ENCODE measurements at regions not wholly inside any gene's neighbourhood (a gene's known extent, or its start where the extent isn't known, plus 50 kb on each side); places are given as distances from the start of the nearest gene placed in this dataset.

GRCh38 chrX:121782976-121783375 is 735.6 kb downstream of the GLUD2 start:
- DNase-seq (ENCODE audit: low spot score) = no peak
- TF ChIP-seq, protein P1, sequence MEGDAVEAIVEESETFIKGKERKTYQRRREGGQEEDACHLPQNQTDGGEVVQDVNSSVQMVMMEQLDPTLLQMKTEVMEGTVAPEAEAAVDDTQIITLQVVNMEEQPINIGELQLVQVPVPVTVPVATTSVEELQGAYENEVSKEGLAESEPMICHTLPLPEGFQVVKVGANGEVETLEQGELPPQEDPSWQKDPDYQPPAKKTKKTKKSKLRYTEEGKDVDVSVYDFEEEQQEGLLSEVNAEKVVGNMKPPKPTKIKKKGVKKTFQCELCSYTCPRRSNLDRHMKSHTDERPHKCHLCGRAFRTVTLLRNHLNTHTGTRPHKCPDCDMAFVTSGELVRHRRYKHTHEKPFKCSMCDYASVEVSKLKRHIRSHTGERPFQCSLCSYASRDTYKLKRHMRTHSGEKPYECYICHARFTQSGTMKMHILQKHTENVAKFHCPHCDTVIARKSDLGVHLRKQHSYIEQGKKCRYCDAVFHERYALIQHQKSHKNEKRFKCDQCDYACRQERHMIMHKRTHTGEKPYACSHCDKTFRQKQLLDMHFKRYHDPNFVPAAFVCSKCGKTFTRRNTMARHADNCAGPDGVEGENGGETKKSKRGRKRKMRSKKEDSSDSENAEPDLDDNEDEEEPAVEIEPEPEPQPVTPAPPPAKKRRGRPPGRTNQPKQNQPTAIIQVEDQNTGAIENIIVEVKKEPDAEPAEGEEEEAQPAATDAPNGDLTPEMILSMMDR (IDR thresholded peaks at IDR 0.05; ENCODE audit: borderline replicate concordance, control extremely low read depth, extremely low read depth, insufficient read depth, missing control alignments) = no peak
- in situ Hi-C loops (cut with MboI; ENCODE audit: low sequenced_read_pairs, unreplicated experiment) = no loop called here

DNA sequence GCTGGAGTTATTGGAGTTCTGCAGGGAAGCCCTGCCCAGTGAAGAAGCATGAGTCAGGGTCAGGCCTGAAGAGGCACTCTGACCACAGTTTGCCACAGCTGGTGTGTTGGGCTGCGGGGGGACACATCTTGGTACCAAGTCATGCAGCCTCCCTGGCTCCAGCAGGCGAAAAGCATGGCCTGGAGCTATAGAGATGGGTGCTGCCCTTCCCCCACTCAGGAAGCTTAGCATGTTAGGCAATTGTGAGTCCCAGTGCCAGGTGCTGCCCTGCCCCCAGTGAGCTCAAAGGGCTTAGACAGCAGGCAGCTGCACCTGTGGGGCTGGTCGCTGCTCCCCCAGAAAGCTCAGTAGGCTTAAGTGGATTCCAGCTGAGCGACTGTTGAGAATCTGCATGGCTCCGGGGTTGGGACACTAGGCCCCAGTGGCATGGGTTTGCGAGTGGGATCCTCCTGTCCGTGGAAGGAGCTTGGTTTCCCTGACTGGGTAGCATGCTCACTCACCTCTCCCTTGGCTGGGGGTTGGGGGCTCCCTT is 755.5 kb downstream of the GLUD2 start:
- DNase-seq (ENCODE audit: low spot score) = no peak
- in situ Hi-C loops (cut with MboI; ENCODE audit: low sequenced_read_pairs, unreplicated experiment) = no loop called here
- TF ChIP-seq, protein P1 (IDR thresholded peaks at IDR 0.05; ENCODE audit: borderline replicate concordance, control extremely low read depth, extremely low read depth, insufficient read depth, missing control alignments) = no peak

DNA sequence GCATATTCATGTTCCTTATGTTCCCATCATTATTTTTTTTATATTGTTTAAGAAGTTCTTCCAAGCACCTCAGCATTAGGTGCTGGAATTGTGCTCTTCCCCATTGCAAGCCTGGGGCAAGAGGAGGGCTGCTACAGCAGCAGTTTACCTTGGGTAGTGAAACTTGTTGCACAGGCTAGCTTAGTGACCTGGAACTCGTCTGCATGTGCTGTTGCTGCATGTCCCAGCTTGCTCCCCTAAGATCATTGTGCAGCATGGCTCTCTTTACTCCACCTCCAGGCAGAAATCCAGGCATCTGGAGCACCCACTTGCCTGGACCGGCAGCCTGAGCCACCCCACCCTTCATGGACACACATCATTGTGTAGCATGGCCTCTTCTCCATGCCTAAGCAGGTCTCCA is 776.0 kb downstream of the GLUD2 start:
- in situ Hi-C loops (cut with MboI; ENCODE audit: low sequenced_read_pairs, unreplicated experiment) = no loop called here
- DNase-seq (ENCODE audit: low spot score) = no peak
- TF ChIP-seq, protein P1 (IDR thresholded peaks at IDR 0.05; ENCODE audit: borderline replicate concordance, control extremely low read depth, extremely low read depth, insufficient read depth, missing control alignments) = no peak

- TF ChIP-seq, protein P1 (IDR thresholded peaks at IDR 0.05; ENCODE audit: borderline replicate concordance, control extremely low read depth, extremely low read depth, insufficient read depth, missing control alignments) = no peak
- no peak for DNase-seq (ENCODE audit: low spot score)
- in situ Hi-C loops (cut with MboI; ENCODE audit: low sequenced_read_pairs, unreplicated experiment) = no loop called here
These were observed 784.2 kb downstream of the GLUD2 start for GRCh38 chrX:121831601-121832000.

DNA sequence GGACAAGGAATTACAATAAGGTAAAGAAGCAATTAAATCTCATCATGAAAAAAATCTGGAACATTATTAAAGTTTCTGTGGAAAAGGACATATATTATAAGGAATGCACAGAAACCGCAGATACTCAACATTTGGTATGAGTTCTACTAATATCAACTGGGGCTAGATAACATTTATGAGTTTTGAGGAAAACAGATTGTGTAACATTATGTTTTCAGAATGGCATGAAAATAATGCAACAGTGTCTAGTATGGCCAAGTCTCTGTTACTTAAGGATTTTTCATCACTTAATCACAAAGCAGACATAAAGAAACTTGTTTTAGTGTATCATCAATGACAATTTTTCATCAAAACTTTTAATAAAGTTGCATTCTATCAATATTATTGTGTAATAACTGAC is 785.0 kb downstream of the GLUD2 start:
- no peak for DNase-seq (ENCODE audit: low spot score)
- TF ChIP-seq, protein P1 (IDR thresholded peaks at IDR 0.05; ENCODE audit: borderline replicate concordance, control extremely low read depth, extremely low read depth, insufficient read depth, missing control alignments) = no peak
- in situ Hi-C loops (cut with MboI; ENCODE audit: low sequenced_read_pairs, unreplicated experiment) = no loop called here

DNA sequence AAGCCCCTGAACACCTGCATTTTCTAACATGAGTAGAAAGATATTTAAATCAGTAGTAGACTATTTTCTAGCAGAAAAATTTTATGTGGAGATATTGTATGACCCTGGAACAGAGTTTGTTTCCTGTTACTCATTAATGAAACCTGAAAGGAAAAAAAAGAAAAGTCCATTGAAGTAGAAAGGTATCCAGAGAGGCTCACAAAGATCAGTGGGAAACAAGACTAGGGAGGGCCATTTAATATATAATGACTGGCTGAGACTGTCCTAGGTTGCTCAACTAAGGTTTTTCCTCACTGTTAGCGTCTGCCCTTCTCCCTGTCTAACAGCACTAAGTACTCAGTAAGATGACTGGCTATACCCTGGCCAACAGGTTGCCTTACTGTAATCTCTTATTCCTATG is 788.6 kb downstream of the GLUD2 start:
- DNase-seq (ENCODE audit: low spot score) = no peak
- TF ChIP-seq, protein P1 (IDR thresholded peaks at IDR 0.05; ENCODE audit: borderline replicate concordance, control extremely low read depth, extremely low read depth, insufficient read depth, missing control alignments) = no peak
- in situ Hi-C loops (cut with MboI; ENCODE audit: low sequenced_read_pairs, unreplicated experiment) = no loop called here

DNA sequence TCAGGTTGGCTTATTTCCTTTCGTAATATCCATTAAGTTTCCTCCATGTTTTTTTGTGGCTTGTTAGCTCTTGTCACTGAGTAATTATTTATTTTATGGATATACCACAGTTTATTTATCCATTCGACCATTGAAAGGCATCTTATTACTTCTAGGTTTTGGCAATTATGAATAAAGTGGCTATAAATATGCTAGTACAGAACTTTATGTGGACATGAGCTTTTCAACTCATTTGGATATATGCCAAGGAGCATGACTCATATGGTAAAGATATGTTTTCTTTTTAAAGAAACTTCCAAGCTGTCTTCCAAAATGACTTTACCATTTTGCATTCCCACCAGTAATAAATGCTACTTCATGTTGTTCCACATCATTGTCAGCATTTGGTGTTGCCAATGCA is 803.6 kb downstream of the GLUD2 start:
- DNase-seq (ENCODE audit: low spot score) = no peak
- TF ChIP-seq, protein P1 (IDR thresholded peaks at IDR 0.05; ENCODE audit: borderline replicate concordance, control extremely low read depth, extremely low read depth, insufficient read depth, missing control alignments) = no peak
- in situ Hi-C loops (cut with MboI; ENCODE audit: low sequenced_read_pairs, unreplicated experiment) = no loop called here
